Stomach smooth muscle (tissue), 2 donors: ENCODE measurements at regions not wholly inside any gene's neighbourhood (a gene's known extent, or its start where the extent isn't known, plus 50 kb on each side); places are given as distances from the start of the nearest gene placed in this dataset.
"Not testable (repeated sequence)": the region's sequence is repeated elsewhere in the genome, so short reads cannot be mapped to it uniquely, and the experiment has no call there.

Source experiments
- H3K27ac ChIP-seq: one replicate; pipeline ENCODE4 v1.7.0; 2013; ENCODE audit warnings: mild to moderate bottlenecking, low read length, inconsistent platforms
- H3K27me3 ChIP-seq, 2 donors: one replicate each; pipeline ENCODE4 v1.7.0; 2013; ENCODE audit warnings: low read length in 2 of 2; ENCODE audit not compliant: insufficient read depth in 2 of 2, control insufficient read depth in 1 of 2
- H3K36me3 ChIP-seq, 2 donors: one replicate each; pipeline ENCODE4 v1.7.0; 2013; ENCODE audit warnings: low read length in 2 of 2; ENCODE audit not compliant: control insufficient read depth in 2 of 2, insufficient read depth in 2 of 2
- H3K4me1 ChIP-seq: one replicate; pipeline ENCODE4 v1.7.0; 2013; ENCODE audit warnings: low read length; ENCODE audit not compliant: control insufficient read depth, insufficient read depth
- H3K4me3 ChIP-seq, 2 donors: one replicate each; pipeline ENCODE4 v1.7.0; 2013; ENCODE audit warnings: low read length in 2 of 2
- H3K9ac ChIP-seq, 2 donors: one replicate each; pipeline ENCODE4 v1.7.0; 2013; ENCODE audit warnings: low read length in 2 of 2, mild to moderate bottlenecking in 1 of 2
- H3K9me3 ChIP-seq, 2 donors: one replicate each; pipeline ENCODE4 v1.7.0; 2013; ENCODE audit warnings: low read length in 2 of 2; ENCODE audit not compliant: control insufficient read depth in 2 of 2
- donor health status: healthy.
- donor health status: Pancreatic carcinoma.

GRCh38 chr6:133085471-133085870, 155.7 kb upstream of the EYA4 start:
- Histone ChIP-seq H3K4me3 (no peak overlapping the region), H3K27ac (no peak overlapping the region), H3K9ac (no peak overlapping the region), H3K36me3 (no peaks in the 10 kb centered on the region), H3K27me3 (no peaks in the 10 kb centered on the region), H3K4me1 (no peaks in the 10 kb centered on the region), H3K9me3 (no peaks in the 10 kb centered on the region)

GRCh38 chr6:133085896-133086295, 155.3 kb upstream of the EYA4 start:
- Histone ChIP-seq H3K4me1 (no peaks in the 10 kb centered on the region), H3K9me3 (no peaks in the 10 kb centered on the region), H3K36me3 (no peaks in the 10 kb centered on the region), H3K9ac (no peak overlapping the region), H3K27me3 (no peaks in the 10 kb centered on the region), H3K4me3 (no peak overlapping the region), H3K27ac (no peak overlapping the region)

GRCh38 chr6:133088931-133089695, 152.0 kb upstream of the EYA4 start:
- H3K4me3 ChIP-seq = no peak overlapping the region
- no peak overlapping the region for H3K9ac ChIP-seq
- no peak overlapping the region for H3K27ac ChIP-seq
- no peaks in the 10 kb centered on the region for H3K9me3 ChIP-seq
- no peaks in the 10 kb centered on the region for H3K36me3 ChIP-seq
- no peaks in the 10 kb centered on the region for H3K27me3 ChIP-seq
- H3K4me1 ChIP-seq = no peaks in the 10 kb centered on the region

GRCh38 chr6:133092199-133092598, 149.0 kb upstream of the EYA4 start:
- H3K9ac ChIP-seq = no peak overlapping the region

GRCh38 chr6:133092771-133093170, 148.4 kb upstream of the EYA4 start:
- Histone ChIP-seq H3K9ac (no peak overlapping the region), H3K27ac (no peak overlapping the region), H3K4me1 (no peaks in the 10 kb centered on the region), H3K36me3 (no peaks in the 10 kb centered on the region), H3K27me3 (no peaks in the 10 kb centered on the region), H3K9me3 (no peaks in the 10 kb centered on the region), H3K4me3 (no peak overlapping the region)

More at GRCh38 chr6:133092199-133092598, 149.0 kb upstream of the EYA4 start:
- Histone ChIP-seq H3K4me1 (no peaks in the 10 kb centered on the region), H3K4me3 (no peak overlapping the region), H3K9me3 (no peaks in the 10 kb centered on the region), H3K36me3 (no peaks in the 10 kb centered on the region), H3K27ac (no peak overlapping the region), H3K27me3 (no peaks in the 10 kb centered on the region)

GRCh38 chr6:133093211-133093610, 147.9 kb upstream of the EYA4 start:
- not testable (repeated sequence) for H3K27ac ChIP-seq, H3K36me3 ChIP-seq, H3K9me3 ChIP-seq, H3K4me3 ChIP-seq, H3K9ac ChIP-seq, H3K4me1 ChIP-seq, H3K27me3 ChIP-seq

GRCh38 chr6:133093956-133094355, 147.2 kb upstream of the EYA4 start:
- H3K9ac ChIP-seq = no peak overlapping the region
- no peak overlapping the region for H3K27ac ChIP-seq
- H3K4me1 ChIP-seq = no peaks in the 10 kb centered on the region
- no peaks in the 10 kb centered on the region for H3K27me3 ChIP-seq
- no peaks in the 10 kb centered on the region for H3K36me3 ChIP-seq
- no peak overlapping the region for H3K4me3 ChIP-seq
- H3K9me3 ChIP-seq = no peaks in the 10 kb centered on the region

- Histone ChIP-seq H3K9me3 (no peaks in the 10 kb centered on the region), H3K4me3 (no peak overlapping the region), H3K4me1 (no peaks in the 10 kb centered on the region), H3K9ac (no peak overlapping the region), H3K27me3 (no peaks in the 10 kb centered on the region), H3K27ac (no peak overlapping the region), H3K36me3 (no peaks in the 10 kb centered on the region)
Measured at GRCh38 chr6:133097208-133097607, 143.9 kb upstream of the EYA4 start.

- Histone ChIP-seq H3K4me1 (no peaks in the 10 kb centered on the region), H3K9me3 (no peaks in the 10 kb centered on the region), H3K27ac (no peak overlapping the region), H3K36me3 (no peaks in the 10 kb centered on the region), H3K4me3 (no peak overlapping the region), H3K27me3 (no peaks in the 10 kb centered on the region), H3K9ac (no peak overlapping the region)
Measured at GRCh38 chr6:133099573-133099972, 141.6 kb upstream of the EYA4 start.

- Histone ChIP-seq H3K9me3 (no peaks in the 10 kb centered on the region), H3K27me3 (no peaks in the 10 kb centered on the region), H3K9ac (no peak overlapping the region), H3K27ac (no peak overlapping the region), H3K36me3 (no peaks in the 10 kb centered on the region), H3K4me3 (no peak overlapping the region), H3K4me1 (no peaks in the 10 kb centered on the region)
Measured at GRCh38 chr6:133100865-133101264, 140.3 kb upstream of the EYA4 start.

- Histone ChIP-seq H3K27me3 (no peaks in the 10 kb centered on the region), H3K27ac (no peak overlapping the region), H3K9ac (no peak overlapping the region), H3K4me1 (no peaks in the 10 kb centered on the region), H3K4me3 (no peak overlapping the region), H3K9me3 (no peaks in the 10 kb centered on the region), H3K36me3 (no peaks in the 10 kb centered on the region)
Measured at GRCh38 chr6:133101790-133102189, 139.4 kb upstream of the EYA4 start.
